GM12872 (cell line): ENCODE measurements at regions not wholly inside any gene's neighbourhood (a gene's known extent, or its start where the extent isn't known, plus 50 kb on each side); places are given as distances from the start of the nearest gene placed in this dataset.

ENCODE experiments used
- CTCF ChIP-seq: IDR thresholded peaks from 3 replicates; pipeline ENCODE4 v1.5.1; 2011; ENCODE audit warnings: low read depth, mild to moderate bottlenecking, low read length, moderate library complexity; ENCODE audit not compliant: insufficient read depth

- TF ChIP-seq CTCF: no peak
Observed at GRCh38 chr2:5594249-5594695, 97.9 kb upstream of the SOX11 start.

- TF ChIP-seq CTCF: no peak
Observed at GRCh38 chr2:5596868-5597267, 95.3 kb upstream of the SOX11 start.

GRCh38 chr2:5598156-5598555, 94.0 kb upstream of the SOX11 start:
- TF ChIP-seq CTCF: no peak

GRCh38 chr2:5609201-5609600, 83.0 kb upstream of the SOX11 start:
- no peak for TF ChIP-seq CTCF

- TF ChIP-seq CTCF: no peak
Observed at GRCh38 chr2:5612666-5613065, 79.5 kb upstream of the SOX11 start.

GRCh38 chr2:5616019-5616418, 76.2 kb upstream of the SOX11 start:
- no peak for TF ChIP-seq CTCF

- TF ChIP-seq CTCF: no peak
Observed at GRCh38 chr2:5617358-5617757, 74.8 kb upstream of the SOX11 start.

- TF ChIP-seq CTCF: no peak
Observed at GRCh38 chr2:5617796-5618195, 74.4 kb upstream of the SOX11 start.
